H1 (cell line): ENCODE measurements at regions not wholly inside any gene's neighbourhood (a gene's known extent, or its start where the extent isn't known, plus 50 kb on each side); places are given as distances from the start of the nearest gene placed in this dataset.
A peak's percentile ranks its signal among the peaks of the same experiment; 100 is the strongest.

ENCODE experiments used
- CTCF ChIA-PET: fragments of 300-600 bp; sonication (Branson Sonifier 250); formaldehyde crosslinking; loops from one replicate; lab custom pipeline; 2021; ENCODE audit not compliant: partially characterized antibody; lab: Charles Lee
- POLR2A ChIA-PET: fragments of 300-600 bp; sonication (Branson Sonifier 250); formaldehyde crosslinking; loops from one replicate; lab custom pipeline; 2021; ENCODE audit warnings: inconsistent platforms; ENCODE audit not compliant: partially characterized antibody; lab: Charles Lee
- DNase-seq, 2 experiments: peaks; one replicate each; pipeline versions ENCODE4 v3.0.0 to v3.0.0-alpha.2; 2010 to 2022; ENCODE audit warnings: low spot score in 2 of 2, low read depth in 1 of 2, mixed read lengths in 1 of 2
- FAIRE-seq: peaks from 2 replicates; lab custom pipeline; 2011; peaks lifted over from hg19 to GRCh38; lab: Jason Lieb, UNC
- H2AFZ ChIP-seq: 2 replicates; pipeline ENCODE4 v1.8.1; 2012; ENCODE audit warnings: low read length, inconsistent platforms
- H2AK5ac ChIP-seq: 2 replicates; pipeline ENCODE4 v1.6.1; 2013; ENCODE audit warnings: low read depth, low read length
- H2BK120ac ChIP-seq: replicated peaks from 2 replicates; pipeline ENCODE3; 2013; ENCODE audit warnings: low read depth, low read length, inconsistent platforms
- H2BK12ac ChIP-seq: 2 replicates; pipeline ENCODE4 v1.6.1; 2013; ENCODE audit warnings: low read depth, low read length
- H2BK15ac ChIP-seq: 2 replicates; pipeline ENCODE4 v1.6.1; 2013; ENCODE audit warnings: low read length
- H2BK20ac ChIP-seq: 2 replicates; pipeline ENCODE4 v1.6.1; 2013; ENCODE audit warnings: low read length
- H2BK5ac ChIP-seq: 2 replicates; pipeline ENCODE4 v1.6.1; 2013; ENCODE audit warnings: low read depth, low read length
- H3K14ac ChIP-seq: 2 replicates; pipeline ENCODE4 v1.6.1; 2013; ENCODE audit warnings: inconsistent platforms; ENCODE audit not compliant: insufficient read length
- H3K18ac ChIP-seq: 2 replicates; pipeline ENCODE4 v1.6.1; 2013; ENCODE audit warnings: low read length; ENCODE audit errors: extremely low read depth
- H3K23ac ChIP-seq: 2 replicates; pipeline ENCODE4 v1.6.1; 2013; ENCODE audit warnings: inconsistent platforms; ENCODE audit not compliant: insufficient read length
- H3K23me2 ChIP-seq: 2 replicates; pipeline ENCODE4 v1.6.1; 2013; ENCODE audit warnings: low read depth, low read length
- H3K27ac ChIP-seq: 2 replicates; pipeline ENCODE4 v1.6.1; 2011; ENCODE audit warnings: low read depth, low read length, inconsistent platforms
- H3K27me3 ChIP-seq, 4 experiments: replicated peaks in 1 of 4; 1 replicate in 1 of 4; 2 replicates in 3 of 4; pipeline versions ENCODE4 v1.6.1 to v1.8.1; 2011 to 2013; ENCODE audit warnings: low read length in 3 of 4, mild to moderate bottlenecking in 3 of 4, inconsistent platforms in 2 of 4, mixed read lengths in 2 of 4, moderate library complexity in 1 of 4; ENCODE audit not compliant: control insufficient read depth in 3 of 4, insufficient read depth in 3 of 4; ENCODE audit errors: extremely low read depth in 1 of 4
- H3K36me3 ChIP-seq, 4 experiments: 2 replicates each; pipeline versions ENCODE4 v1.6.1 to v1.8.1; 2011 to 2013; ENCODE audit warnings: mild to moderate bottlenecking in 4 of 4, low read length in 3 of 4, moderate library complexity in 2 of 4, control low read depth in 1 of 4, inconsistent platforms in 1 of 4; ENCODE audit not compliant: insufficient read depth in 4 of 4, control insufficient read depth in 2 of 4
- H3K4ac ChIP-seq: replicated peaks from 2 replicates; pipeline ENCODE3; 2013; ENCODE audit warnings: low read length, low read depth, mixed read lengths, inconsistent platforms; ENCODE audit not compliant: insufficient read length
- H3K4me1 ChIP-seq, 4 experiments: replicated peaks in 1 of 4; 1 replicate in 1 of 4; 2 replicates in 3 of 4; pipeline versions ENCODE4 v1.6.1 to v1.8.1; 2011 to 2013; ENCODE audit warnings: low read length in 3 of 4, inconsistent platforms in 2 of 4, mixed read lengths in 1 of 4; ENCODE audit not compliant: insufficient read depth in 4 of 4, control insufficient read depth in 3 of 4
- H3K4me2 ChIP-seq, 2 experiments: 2 replicates each; pipeline versions ENCODE4 v1.6.1 to v1.8.1; 2011 to 2013; ENCODE audit warnings: low read depth in 2 of 2, low read length in 2 of 2, control low read depth in 1 of 2, inconsistent platforms in 1 of 2, mild to moderate bottlenecking in 1 of 2; ENCODE audit not compliant: insufficient read depth in 1 of 2
- H3K4me3 ChIP-seq, 4 experiments: fragments of 200-600, 300-600 bp in 1 of 4; sonication (generic), shearing (Covaris generic), sonication (Bioruptor Twin) in 1 of 4; 2 replicates each; pipeline versions ENCODE4 v1.5.1 to v1.8.1; 2011 to 2016; ENCODE audit warnings: low read length in 4 of 4, low read depth in 3 of 4, control low read depth in 2 of 4, inconsistent platforms in 2 of 4, mild to moderate bottlenecking in 2 of 4, mixed read lengths in 1 of 4, moderate library complexity in 1 of 4; ENCODE audit not compliant: insufficient read depth in 2 of 4; ENCODE audit errors: extremely low read depth in 1 of 4
- H3K56ac ChIP-seq: replicated peaks from 2 replicates; pipeline ENCODE3; 2013; ENCODE audit warnings: low read depth, mild to moderate bottlenecking, mixed read lengths, low read length, inconsistent platforms; ENCODE audit not compliant: insufficient read length
- H3K79me1 ChIP-seq: 2 replicates; pipeline ENCODE4 v1.6.1; 2013; ENCODE audit warnings: low read depth, low read length, control low read depth
- H3K79me2 ChIP-seq, 2 experiments: 2 replicates each; pipeline versions ENCODE4 v1.6.1 to v1.8.1; 2012 to 2013; ENCODE audit warnings: low read length in 2 of 2, mild to moderate bottlenecking in 2 of 2, inconsistent platforms in 1 of 2; ENCODE audit not compliant: insufficient read depth in 2 of 2, control insufficient read depth in 1 of 2
- H3K9ac ChIP-seq, 4 experiments: replicated peaks in 1 of 4; 1 replicate in 1 of 4; 2 replicates in 3 of 4; pipeline versions ENCODE4 v1.6.1 to v1.8.1; 2011 to 2013; ENCODE audit warnings: low read depth in 3 of 4, low read length in 3 of 4, control low read depth in 2 of 4, mild to moderate bottlenecking in 2 of 4, moderate library complexity in 2 of 4, inconsistent platforms in 1 of 4; ENCODE audit errors: extremely low read depth in 1 of 4
- H3K9me3 ChIP-seq, 2 experiments: 2 replicates each; pipeline versions ENCODE4 v1.6.1 to v1.8.1; 2012 to 2013; ENCODE audit warnings: mild to moderate bottlenecking in 2 of 2, moderate library complexity in 2 of 2, control low read depth in 1 of 2, inconsistent platforms in 1 of 2, low read depth in 1 of 2, low read length in 1 of 2, mixed read lengths in 1 of 2; ENCODE audit not compliant: insufficient read depth in 2 of 2
- H4K20me1 ChIP-seq, 2 experiments: replicated peaks in 1 of 2; 2 replicates each; pipeline versions ENCODE3 to v1.8.1; 2011 to 2013; ENCODE audit warnings: inconsistent platforms in 2 of 2, low read length in 2 of 2, mild to moderate bottlenecking in 1 of 2; ENCODE audit not compliant: insufficient read depth in 2 of 2, control insufficient read depth in 1 of 2
- H4K5ac ChIP-seq: 2 replicates; pipeline ENCODE4 v1.6.1; 2013; ENCODE audit warnings: low read length, low read depth, mixed read lengths, inconsistent platforms; ENCODE audit not compliant: insufficient read length
- H4K8ac ChIP-seq: 2 replicates; pipeline ENCODE4 v1.8.0; 2013; ENCODE audit warnings: mild to moderate bottlenecking, moderate library complexity, low read length, inconsistent platforms; ENCODE audit not compliant: insufficient read depth; ENCODE audit errors: extremely low read depth
- H4K91ac ChIP-seq: replicated peaks from 2 replicates; pipeline ENCODE3; 2013; ENCODE audit warnings: low read length, mixed read lengths, inconsistent platforms; ENCODE audit not compliant: insufficient read length
- CEBPB ChIP-seq: IDR thresholded peaks from 2 replicates; pipeline ENCODE4 v1.6.1; 2012; ENCODE audit warnings: low read depth, low read length
- GTF2F1 ChIP-seq: IDR thresholded peaks from 2 replicates; pipeline ENCODE4 v1.6.1; 2012; ENCODE audit warnings: low read depth, low read length, improper control_type of control experiment, borderline replicate concordance
- POLR2AphosphoS5 ChIP-seq: IDR thresholded peaks from 2 replicates; pipeline ENCODE4 v1.6.1; 2011; ENCODE audit warnings: low read depth, low read length
- RFX5 ChIP-seq: IDR thresholded peaks from 2 replicates; pipeline ENCODE4 v1.6.1; 2011; ENCODE audit warnings: low read depth, low read length, improper control_type of control experiment, borderline replicate concordance
- RNF2 ChIP-seq: fragments of 200-900, 300-1000 bp; sonication (generic); IDR thresholded peaks from 2 replicates; pipeline ENCODE4 v1.7.1; 2016; ENCODE audit warnings: borderline replicate concordance, low read depth, mild to moderate bottlenecking, antibody characterized with exemption, low read length; ENCODE audit not compliant: poor library complexity, severe bottlenecking; ENCODE audit errors: missing control alignments
- TAF7 ChIP-seq: optimal IDR thresholded peaks from 2 replicates; pipeline ENCODE3; 2011; ENCODE audit warnings: low read depth, mild to moderate bottlenecking, inconsistent platforms, low read length, moderate library complexity, borderline replicate concordance
- WGBS, 2 experiments: shearing (Covaris generic) in 1 of 2; methylation state at CpG; one replicate each; pipeline versions ENCODE4 v1.1.6 to v1.1.7; 2013 to 2015; ENCODE audit warnings: low lambda C conversion rate in 2 of 2, mixed read lengths in 2 of 2, inconsistent platforms in 1 of 2, low coverage in 1 of 2, missing lambda C conversion rate in 1 of 2; ENCODE audit not compliant: insufficient replicate concordance in 2 of 2, insufficient coverage in 1 of 2, insufficient read length in 1 of 2; ENCODE audit errors: extremely low coverage in 1 of 2, missing lambda C conversion rate in 1 of 2; 5-methylcytosine and 5-hydroxymethylcytosine counted together

GRCh38 chr1:217032715-217033367, 309.6 kb upstream of the ESRRG start:
- WGBS, 2 experiments = 93% methylated on average over 4 of the region's 4 CpGs; no CpG with 5 or more reads in 1 of the 2 experiments
- H4K20me1 ChIP-seq = no peaks in the 10 kb centered on the region
- H3K4me2 ChIP-seq = no peak overlapping the region
- no peak overlapping the region for H4K8ac ChIP-seq
- H3K56ac ChIP-seq = no peak overlapping the region
- no peak overlapping the region for H3K18ac ChIP-seq
- no peak overlapping the region for H3K4me3 ChIP-seq
- no peak for FAIRE-seq
- H4K91ac ChIP-seq = no peak overlapping the region
- H3K4me1 ChIP-seq = no peaks in the 10 kb centered on the region
- H3K79me1 ChIP-seq = no peaks in the 10 kb centered on the region
- H3K9me3 ChIP-seq = peaks cover 0 to 6% of the 10 kb centered on the region in 2 experiments; a peak in 2 of 4 replicates
- H3K4ac ChIP-seq = no peak overlapping the region
- no peaks in the 10 kb centered on the region for H3K23me2 ChIP-seq
- no peak overlapping the region for H4K5ac ChIP-seq
- H3K79me2 ChIP-seq = no peaks in the 10 kb centered on the region
- no peak overlapping the region for H3K23ac ChIP-seq
- no peak overlapping the region for H2AK5ac ChIP-seq
- ChIA-PET POLR2A (no interaction called here), CTCF (interaction anchor here (0.6 to 2.9 kb wide), 5 partner anchors 9 to 195 kb away, joined by 3 to 15 read pairs (median 4); no protein-coding TSS in a partner anchor)
- no peak overlapping the region for H3K9ac ChIP-seq
- H2BK5ac ChIP-seq = no peak overlapping the region
- no peak overlapping the region for H2AFZ ChIP-seq
- no peak overlapping the region for H2BK20ac ChIP-seq
- no peak overlapping the region for H2BK12ac ChIP-seq
- TF ChIP-seq RFX5 = no peak
- no peak for TF ChIP-seq RNF2
- no peak for TF ChIP-seq POLR2AphosphoS5
- TF ChIP-seq CEBPB = peak; percentile 14; the same call in 1 of the 2 replicates
- TF ChIP-seq TAF7 = no peak
- no peak for TF ChIP-seq GTF2F1
- no peak overlapping the region for H2BK15ac ChIP-seq
- no peak for DNase-seq
- no peak overlapping the region for H3K14ac ChIP-seq
- H2BK120ac ChIP-seq = no peak overlapping the region
- H3K36me3 ChIP-seq = no peaks in the 10 kb centered on the region
- no peaks in the 10 kb centered on the region for H3K27me3 ChIP-seq
- H3K27ac ChIP-seq = no peak overlapping the region
